ENCODE measurements at regions not wholly inside any gene's neighbourhood (a gene's known extent, or its start where the extent isn't known, plus 50 kb on each side); places are given as distances from the start of the nearest gene placed in this dataset.
A peak's percentile ranks its signal among the peaks of the same experiment; 100 is the strongest.
"Not testable (repeated sequence)": the region's sequence is repeated elsewhere in the genome, so short reads cannot be mapped to it uniquely, and the experiment has no call there.

DNA sequence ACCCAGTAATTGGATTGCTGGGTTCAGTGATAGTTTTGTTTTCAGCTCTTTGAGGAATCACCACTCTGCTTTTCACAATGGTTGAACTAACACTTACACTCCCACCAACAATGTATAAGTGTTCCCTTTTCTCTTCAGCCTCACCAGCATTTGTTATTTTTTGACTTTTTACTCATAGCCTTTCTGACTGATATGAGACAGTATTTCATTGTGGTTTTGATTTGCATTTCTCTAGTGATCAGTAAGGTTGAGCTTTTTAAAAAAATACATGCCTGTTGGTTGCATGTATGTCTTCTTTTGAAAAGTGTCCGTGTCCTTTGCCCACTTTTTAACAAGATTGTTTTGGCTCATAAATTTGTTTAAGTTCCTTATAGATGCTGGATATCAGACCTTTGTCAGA lies 185.7 kb upstream of the CCNH start:
- no peak for DNase-seq

DNA sequence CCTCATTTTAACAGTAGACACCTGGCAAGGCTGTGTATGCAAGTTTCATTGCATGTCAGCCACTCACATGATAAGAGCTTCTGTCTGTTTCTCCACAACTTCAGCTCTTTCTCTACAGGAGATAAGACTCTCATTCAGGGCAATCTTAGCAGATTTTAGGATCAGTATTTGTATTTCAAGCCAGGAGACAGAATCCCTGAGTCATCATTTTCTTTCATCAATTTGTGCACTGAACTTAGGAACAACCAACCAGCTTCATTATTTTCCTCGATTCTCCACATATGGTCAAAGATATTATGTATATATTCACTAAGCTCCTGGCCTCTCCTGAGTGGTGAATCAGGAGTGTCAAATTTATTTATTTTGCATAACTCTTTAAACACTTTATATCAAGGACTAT lies 181.8 kb upstream of the CCNH start:
- no peak for DNase-seq

DNA sequence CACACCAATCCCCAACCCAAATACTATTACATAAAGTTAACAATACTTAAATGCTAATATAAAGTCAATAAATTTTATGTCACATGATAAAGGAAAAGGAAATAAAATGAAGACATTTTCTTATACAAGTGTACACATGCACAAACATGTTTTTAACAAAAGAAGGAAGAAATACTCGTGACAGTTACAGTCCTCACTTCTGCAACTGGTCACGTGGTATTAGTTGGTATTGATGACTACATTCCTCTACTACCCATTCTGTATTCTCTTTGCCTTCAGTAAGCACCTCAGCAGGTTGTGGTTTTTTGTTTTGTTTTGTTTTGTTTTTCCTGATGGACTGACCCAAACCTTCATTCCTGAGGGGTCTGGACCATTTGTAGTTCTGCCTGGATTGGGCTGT lies 176.9 kb upstream of the CCNH start:
- no peak for DNase-seq

DNA sequence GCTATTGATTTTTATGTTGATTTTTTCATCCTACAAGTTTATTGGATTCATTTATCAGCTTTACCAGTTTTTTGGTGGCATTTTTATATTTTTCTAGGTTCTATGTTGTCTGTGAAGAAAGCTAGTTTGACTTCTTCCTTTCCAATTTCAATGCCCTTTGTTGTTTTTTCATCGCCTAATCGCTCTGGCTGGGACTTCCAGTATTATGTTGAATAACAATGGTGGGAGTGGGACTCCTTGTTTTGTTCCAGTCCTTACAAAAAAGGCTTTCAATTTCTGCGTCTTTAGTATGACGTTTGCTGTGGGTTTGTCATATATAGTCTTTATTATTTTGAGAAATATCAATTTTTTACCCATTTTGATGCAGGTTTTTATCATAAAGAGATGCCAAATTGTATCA lies 175.6 kb upstream of the CCNH start:
- no peak for DNase-seq

DNA sequence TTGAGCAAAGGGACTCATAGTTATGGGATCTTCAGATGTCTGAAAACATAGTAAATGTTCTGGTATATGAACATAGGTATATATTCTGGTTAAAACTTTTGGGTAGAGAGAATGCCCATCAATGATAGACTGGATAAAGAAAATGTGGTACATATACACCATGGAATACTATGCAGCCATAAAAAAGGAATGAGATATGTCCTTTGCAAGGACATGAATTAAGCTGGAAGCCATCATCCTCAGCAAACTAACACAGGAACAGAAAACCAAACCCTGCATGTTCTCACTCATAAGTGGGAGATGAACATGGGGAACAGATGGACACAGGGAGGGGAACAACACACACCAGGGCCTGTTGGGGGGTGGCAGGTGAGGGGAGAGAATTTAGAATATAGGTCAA lies 171.0 kb upstream of the CCNH start:
- DNase-seq = not testable (repeated sequence)

DNA sequence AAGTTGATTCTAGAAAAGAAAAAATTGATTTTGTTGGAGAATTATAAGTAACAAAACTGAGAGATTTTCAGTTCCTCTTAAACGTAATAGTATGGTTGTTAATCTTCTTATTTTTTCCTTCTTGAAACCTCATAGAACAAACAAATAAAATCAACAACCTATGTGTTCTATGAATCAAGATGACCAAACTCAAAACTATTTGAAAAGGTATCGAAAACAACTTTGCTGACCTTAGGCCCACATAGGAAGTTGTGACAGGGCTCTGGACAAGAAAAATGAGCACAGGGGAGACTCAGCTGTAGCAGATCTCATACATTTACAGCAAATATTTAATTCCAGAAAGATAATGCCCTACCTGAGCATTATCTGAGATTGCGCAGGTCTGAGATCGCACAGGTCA lies 169.4 kb upstream of the CCNH start:
- no peak for DNase-seq

DNA sequence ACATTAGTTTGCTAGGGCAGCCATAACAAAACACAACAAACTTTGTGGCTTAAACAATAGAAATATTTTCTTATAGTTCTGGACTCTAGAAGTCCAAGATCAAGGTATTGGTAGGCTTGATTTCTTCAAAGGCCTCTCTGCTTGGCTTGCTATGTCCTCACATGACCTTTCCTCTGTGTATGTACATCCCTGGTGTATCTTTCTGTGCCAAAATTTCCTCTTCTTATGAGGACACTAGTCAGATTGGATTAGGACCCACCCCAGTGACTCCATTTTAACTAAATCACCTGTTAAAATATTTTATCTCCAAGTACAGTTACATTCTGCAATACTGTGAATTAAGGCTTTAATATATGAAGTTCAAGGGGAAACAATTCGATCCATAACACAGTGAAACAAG lies 168.9 kb upstream of the CCNH start:
- no peak for DNase-seq

DNA sequence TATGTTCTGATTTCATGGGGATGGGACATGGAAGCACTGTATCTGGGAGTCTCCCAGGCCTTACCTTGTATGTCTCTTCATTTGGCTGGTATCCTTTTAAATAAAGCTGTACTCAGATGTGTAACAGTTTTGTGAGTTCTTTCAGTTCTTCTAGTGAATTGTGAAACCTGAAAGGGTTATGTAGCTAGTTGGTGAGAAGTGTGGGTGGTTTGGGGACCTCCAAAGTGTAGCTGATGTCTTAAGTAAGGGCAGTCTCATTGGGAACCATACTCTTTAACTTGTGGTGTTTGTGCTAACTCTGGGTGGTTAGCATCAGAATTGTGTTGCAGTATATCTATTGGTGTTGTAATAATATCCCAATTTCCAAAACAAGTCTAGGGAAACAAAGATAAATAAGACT lies 166.9 kb upstream of the CCNH start:
- DNase-seq = no peak

DNA sequence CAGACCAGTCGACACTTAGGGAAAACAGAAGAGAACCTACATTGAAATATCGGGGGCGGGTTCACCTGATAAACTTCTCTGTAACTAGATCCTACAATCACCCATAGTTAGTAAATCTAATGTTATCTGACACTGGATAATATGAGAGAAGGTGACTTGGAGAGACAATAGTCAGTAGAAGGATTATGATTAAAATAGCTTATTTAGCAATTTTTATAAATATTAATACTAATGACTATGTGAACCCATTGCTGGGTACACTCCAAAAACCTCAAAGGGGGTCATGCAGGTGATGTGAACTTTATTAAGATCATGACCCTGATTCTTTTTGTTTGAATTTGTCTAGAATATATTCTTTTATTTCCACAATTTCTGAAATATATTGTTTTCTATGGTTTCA lies 164.1 kb upstream of the CCNH start:
- no peak for DNase-seq

DNA sequence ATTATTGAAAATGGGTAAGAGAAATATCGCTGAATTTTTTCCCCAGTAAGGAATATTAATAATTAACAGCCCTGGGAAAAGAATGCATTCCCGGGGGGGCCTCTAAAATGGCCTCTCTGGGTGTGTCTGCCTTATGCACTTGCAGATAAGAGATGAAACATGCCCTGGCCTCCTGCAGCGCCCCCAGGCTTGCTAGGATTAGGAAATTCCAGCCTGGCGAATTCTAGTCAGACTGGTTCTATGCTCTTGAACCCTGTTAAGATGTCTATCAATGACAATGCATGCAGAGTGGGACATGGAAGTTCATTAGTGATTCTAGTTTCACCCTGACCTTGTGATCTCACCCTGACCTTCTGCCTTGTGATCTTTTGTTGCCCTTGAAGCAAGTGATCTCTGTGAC lies 163.6 kb upstream of the CCNH start:
- DNase-seq = not testable (repeated sequence)

DNA sequence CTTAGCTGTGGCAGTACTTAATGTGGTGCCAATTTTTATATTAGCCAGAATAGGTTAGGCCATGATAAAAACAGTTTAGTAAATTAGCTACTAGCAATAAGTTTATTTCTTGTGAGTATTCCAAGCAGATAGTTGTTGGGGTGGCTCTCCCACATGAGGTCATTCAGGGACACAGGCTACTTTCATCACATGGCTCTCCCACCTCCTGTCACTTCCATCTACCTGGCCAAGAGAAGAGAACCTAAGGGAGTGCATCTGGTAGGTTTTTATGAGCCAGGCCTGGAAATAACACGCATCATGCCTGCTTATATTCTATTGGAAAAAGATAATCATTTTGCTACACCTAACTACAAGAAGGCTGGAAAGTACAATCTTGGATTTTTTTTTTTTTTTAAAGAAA lies 161.4 kb upstream of the CCNH start:
- no peak for DNase-seq

DNA sequence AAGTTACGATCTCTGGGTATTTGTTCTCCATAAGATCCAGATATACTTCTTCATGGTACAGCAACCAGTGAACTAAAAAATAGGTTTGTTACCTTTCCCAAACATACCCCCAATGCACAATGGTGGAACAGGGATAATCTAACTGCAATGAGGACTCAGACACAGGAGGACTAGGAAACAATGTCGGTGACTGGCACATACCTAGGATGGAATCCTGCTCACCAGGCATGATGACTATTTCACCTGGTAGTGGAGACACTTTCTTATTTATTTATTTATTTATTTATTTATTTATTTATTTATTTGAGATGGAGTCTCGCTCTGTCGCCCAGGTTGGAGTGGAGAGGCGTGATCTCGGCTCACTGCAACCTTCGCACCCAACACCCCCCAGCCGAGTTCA lies 159.9 kb upstream of the CCNH start:
- DNase-seq = no peak

DNA sequence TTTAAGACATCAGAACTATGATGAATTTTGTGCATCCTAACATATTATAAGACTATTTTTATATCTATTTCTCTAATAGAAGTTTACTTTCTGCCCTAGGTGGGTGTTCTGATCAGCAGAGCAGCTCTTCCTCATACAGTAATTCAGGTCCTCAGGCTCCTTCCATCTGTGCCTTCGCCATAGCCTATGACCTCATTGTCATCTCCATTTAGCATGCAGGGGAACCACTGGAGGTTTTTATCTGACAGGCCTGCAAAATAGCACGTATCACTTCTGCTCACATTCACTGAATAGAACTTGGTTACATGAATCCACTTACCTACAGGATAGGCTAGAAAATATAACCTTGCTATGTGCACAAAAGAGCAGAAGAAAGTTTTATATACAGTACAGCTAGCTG lies 159.4 kb upstream of the CCNH start:
- no peak for DNase-seq

DNA sequence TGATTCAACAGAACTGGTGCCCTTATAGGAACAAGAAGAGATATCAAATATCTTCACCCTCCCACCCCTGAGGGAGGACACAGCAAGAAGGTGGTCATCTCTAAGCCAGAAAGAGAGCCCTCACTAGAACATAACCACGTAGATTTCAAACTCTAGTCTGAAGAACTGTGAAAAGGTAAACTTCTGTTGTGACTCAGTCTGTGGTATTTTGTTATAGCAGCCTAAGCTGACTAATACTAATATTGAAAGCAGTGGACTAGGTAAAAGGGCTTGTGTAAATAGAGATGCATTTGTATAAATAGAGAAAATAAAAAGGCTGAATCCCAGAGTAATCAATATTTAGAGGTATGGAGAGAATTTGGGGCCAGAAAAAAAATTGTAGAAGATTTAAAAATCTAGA lies 157.6 kb upstream of the CCNH start:
- no peak for DNase-seq

DNA sequence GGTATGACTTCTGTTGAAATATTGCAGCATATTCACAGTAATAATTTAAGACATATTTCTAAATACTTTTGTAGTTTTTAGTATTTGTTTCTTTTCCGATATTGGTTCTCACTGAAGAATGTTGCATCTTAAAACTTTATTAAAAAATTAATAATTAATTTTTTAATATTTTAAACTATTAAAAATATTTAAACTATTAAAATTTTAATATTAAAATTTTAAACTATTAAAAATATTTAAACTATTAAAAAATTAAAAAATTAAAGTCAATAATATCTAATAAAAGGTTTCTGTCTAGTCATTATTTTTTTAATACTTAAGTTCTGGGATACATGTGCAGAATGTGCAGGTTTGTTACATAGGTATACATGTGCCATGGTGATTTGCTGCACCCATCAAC lies 149.3 kb upstream of the CCNH start:
- no peak for DNase-seq

DNA sequence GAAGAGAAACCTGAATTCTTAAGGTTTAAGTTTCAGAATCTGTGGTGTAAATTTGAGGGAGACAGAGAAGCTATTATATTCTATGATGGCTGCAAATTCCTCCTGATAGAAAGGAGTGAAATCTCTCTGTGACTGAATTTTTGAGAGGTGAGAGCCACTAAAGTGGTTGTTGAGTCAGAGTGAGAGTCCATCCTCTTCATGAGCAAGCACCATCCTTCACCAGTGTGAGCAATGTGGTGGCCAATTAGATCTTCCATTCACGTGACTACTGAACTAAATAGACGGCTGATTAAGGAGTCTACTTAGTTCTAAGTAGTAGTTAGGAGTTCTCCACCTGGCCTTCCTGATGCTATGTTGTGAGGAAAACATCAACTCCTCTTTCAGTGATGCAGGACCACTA lies 147.8 kb upstream of the CCNH start:
- no peak for DNase-seq

DNA sequence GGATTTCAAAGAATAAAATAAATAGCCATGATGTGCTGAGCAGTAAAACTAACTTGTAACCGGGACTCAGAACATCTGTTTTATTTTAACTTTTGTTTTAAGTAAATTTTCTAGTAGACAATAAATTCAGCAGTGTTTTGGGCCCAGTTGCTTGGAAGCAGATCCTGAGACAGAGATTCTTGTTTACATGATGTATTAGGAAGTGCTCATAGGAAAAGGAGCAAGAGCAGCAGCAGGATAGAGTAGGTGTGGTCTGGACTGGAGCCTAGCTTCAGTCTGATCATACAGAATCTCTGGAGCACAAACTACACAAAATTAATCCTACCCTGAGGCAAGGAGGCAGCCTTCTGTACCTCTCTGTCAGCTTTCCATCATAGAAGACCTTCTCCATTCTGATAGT lies 139.2 kb upstream of the CCNH start:
- DNase-seq = no peak

DNA sequence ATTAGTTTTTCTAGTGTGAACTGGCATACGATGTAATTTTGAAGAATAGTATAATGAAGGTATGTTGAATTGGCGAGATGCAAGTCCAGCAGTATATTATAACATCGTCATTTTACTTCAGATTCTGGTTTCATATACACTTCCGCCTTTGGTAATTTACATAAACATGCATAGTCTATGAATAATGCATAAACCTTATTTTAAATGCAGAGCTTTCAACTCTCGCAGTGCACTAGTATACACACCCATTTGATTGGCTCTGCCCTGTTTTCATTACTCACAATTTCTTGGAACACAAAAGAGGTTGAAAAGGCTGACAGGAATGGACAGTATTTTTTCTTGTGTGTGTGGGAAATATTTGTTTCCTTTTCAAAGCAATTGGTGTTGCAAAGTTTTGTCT lies 128.9 kb upstream of the CCNH start:
- DNase-seq = no peak

DNA sequence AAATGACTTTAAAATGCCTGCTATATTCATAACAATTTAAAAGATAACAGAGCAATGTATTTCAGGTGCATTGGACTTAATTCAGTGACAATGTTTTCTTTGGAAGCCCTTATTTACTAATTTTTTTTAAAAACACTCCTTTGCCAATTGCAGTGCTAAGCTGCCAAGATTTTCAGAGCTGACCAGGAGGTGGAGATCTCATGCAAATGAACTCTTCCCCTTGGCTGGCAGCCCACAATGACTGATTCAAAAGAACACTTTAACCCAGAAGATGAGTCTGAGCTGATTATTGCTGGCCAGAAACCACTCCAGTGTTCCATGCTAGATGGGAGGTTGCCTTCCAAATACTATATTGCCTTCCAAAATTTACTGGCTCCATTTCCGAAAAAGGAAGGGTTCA lies 128.3 kb upstream of the CCNH start:
- DNase-seq = peak; percentile 69

DNA sequence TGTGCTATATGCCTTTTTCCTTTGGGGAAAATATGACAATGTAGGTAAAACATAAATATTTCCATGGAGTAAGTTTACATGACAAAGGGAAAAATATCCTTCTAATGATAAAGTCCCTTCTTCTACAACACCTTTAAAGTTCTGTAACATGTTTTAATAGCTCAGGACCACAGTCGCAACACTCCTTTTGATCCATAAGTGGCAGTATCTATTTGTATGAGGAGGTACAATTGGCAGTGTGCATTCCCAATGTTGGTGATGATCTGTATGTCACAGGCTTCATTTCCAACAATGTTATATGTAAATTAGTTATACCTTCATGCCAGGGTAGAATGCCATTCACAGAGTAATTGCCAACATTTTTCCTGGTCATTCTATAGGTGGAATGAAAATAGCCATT lies 127.1 kb upstream of the CCNH start:
- no peak for DNase-seq

DNA sequence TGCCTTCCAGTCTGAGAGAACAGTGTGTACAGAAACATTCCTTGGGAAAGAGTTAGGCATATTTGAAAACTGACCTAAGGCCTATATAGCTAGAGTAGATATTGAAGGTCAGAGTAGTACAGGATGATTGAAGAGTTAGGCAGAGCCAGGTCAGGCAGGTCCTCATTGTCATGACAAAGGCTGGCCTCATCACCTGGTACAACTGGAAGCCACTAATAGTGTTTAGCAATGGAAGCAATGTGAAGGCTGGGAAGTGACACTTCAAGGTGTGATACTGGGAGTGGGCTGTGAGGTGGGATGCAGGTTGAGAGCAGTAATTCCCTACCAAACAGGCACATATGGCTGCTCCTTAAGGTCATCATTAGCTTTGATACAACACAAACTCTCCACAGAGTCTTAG lies 123.6 kb upstream of the CCNH start:
- no peak for DNase-seq

DNA sequence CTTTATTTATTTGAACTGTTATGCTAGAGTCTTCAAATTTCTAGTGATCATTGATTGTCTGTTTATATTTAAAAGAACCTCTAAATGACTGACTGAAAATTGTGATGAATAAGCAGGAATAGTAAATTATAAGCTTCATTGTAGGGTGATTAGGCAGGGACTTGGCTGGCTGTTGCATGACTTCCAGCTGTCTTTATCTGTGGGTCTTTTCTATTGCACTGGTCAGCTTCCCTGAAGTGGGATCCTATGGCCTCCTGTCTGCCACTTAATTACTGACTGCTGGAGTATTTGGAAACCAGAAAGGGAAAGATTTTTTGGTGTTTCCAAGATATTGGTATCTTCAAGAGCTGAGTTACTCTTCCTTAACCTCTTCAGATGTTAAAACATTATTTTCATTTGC lies 123.0 kb upstream of the CCNH start:
- no peak for DNase-seq

DNA sequence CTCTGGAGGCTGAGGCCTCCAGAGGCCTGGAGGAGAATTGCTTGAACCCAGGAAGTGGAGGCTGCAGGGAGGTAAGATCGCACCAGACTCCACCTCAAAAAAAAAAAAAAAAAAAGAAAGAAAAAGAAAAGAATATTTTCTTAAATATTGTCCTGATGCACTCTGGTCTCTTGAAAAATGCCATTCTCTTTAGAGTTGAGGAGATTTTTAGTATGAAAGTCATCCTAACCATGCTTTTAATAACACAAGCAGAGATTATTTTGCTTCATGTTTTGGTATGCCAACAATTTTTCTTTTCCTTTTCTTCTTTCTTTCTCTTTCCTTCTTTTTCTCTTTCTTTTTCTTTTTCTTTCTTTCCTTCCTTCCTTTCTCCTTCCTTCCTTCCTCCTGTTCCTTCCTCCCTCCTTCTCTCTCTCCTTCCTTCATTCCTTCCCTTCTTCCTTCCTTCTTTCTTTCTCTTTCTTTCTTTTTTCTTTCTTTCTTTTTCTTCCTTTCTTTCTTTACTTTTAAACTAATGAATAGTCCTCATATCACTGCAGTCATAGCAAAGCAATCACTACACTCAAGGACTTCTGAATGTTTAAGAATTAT lies 116.9 kb upstream of the CCNH start:
- no peak for DNase-seq

DNA sequence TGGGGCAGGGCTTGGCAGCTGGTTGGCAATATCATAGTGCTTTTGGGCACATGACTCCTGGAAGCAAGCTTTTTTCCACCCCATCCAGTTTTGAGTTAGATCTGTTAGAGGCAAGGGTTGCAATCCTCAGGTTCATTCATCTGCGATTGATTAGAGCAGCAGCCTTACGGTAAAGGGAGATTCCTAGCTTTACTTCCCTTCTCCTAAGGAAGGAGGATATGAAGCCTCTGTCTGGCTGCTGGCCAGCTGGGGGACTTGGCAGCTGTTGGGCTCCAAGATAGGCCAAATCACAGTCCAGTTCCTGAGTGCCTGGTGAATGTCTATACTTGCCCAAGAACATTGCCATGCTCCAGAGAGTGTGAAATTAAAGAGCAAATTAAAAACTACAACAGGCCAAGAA lies 113.4 kb upstream of the CCNH start:
- no peak for DNase-seq

DNA sequence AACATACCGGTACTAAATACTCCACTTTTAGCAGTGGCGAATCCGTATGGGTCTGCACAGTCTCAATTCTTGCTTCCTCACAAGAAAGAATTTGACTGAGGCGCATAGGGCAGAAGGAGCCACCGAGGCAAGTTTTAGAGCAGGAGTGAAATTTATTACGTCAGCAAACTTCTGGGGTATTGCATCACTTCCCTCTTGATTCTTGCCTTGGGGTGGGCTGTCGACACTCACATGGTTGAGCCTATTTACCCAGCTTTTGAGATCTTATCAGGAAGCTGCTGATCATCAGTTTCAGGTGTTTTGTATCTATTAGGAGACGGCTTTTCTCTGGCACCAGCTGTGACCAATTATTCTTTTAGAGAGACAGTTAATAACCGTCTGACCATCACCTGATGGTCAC lies 111.5 kb upstream of the CCNH start:
- DNase-seq = no peak

DNA sequence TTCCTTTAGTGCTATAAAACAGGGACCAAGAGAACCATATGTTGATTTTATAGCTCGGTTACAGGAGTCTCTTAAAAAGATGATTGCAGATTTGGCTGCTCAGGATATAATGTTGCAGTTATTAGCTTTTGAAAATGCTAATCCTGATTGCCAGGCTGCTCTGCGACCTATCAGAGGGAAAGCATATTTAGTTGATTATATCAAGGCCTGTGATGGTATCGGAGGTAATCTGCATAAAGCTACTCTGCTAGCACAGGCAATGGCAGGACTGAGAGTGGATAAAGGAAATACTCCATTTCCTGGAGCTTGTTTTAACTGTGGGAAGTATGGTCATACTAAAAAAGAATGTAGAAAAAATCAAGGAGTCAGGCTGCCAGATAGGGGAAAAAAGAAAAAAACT lies 99.0 kb upstream of the CCNH start:
- not testable (repeated sequence) for DNase-seq

Data from kidney glomerular epithelial cell (primary cell).